HCT116 (cell line): ENCODE measurements at regions not wholly inside any gene's neighbourhood (a gene's known extent, or its start where the extent isn't known, plus 50 kb on each side); places are given as distances from the start of the nearest gene placed in this dataset.

ENCODE experiments used
- ATAC-seq: fragments of 200-7000 bp; cut with Tn5 transposase; 2 replicates; pipeline ENCODE4 v1.9.1; 2020; ENCODE audit warnings: mild to moderate bottlenecking, moderate library complexity
- BruUV-seq: library from RNA; stranded (reverse); fragments of 400-500 nt; replicated peaks from 2 replicates; lab custom pipeline; 2021; lab: Mats Ljungman, UMichigan
- CTCF ChIA-PET: fragments of 300-600 bp; sonication (Branson Sonifier 250); formaldehyde crosslinking; loops from one replicate; lab custom pipeline; 2021; ENCODE audit warnings: antibody characterized with exemption; lab: Charles Lee
- POLR2A ChIA-PET: fragments of 300-600, 350-600 bp; sonication (Branson Sonifier 250); formaldehyde crosslinking; loops from one replicate; lab custom pipeline; 2021; ENCODE audit warnings: antibody characterized with exemption; lab: Charles Lee
- RAD21 ChIA-PET, 2 experiments: fragments of 300-600 bp; sonication (Branson Sonifier 250); formaldehyde crosslinking; loops; one replicate each; lab custom pipeline; 2023; ENCODE audit warnings: low total read pairs in 2 of 2; ENCODE audit not compliant: uncharacterized antibody in 2 of 2, unreplicated experiment in 2 of 2, low non-redundant PET in 1 of 2; lab: Charles Lee
- DNase-seq: peaks from one replicate; pipeline ENCODE4 v3.0.0-alpha.2; 2010; ENCODE audit warnings: low read depth, low spot score
- H2AFZ ChIP-seq: fragments of 200-600 bp; shearing (Covaris generic), sonication (generic); 2 replicates; pipeline ENCODE4 v1.6.1; 2017; ENCODE audit warnings: low read depth, mixed run types, mixed read lengths, antibody characterized with exemption, low read length; ENCODE audit not compliant: poor library complexity, severe bottlenecking
- H3K27ac ChIP-seq: 2 replicates; pipeline ENCODE4 v1.5.1; 2012; ENCODE audit warnings: low read depth, low read length
- H3K27me3 ChIP-seq: fragments of 200-600 bp; sonication (generic); 2 replicates; pipeline ENCODE4 v1.6.1; 2016; ENCODE audit warnings: mixed run types, low read length, mixed read lengths; ENCODE audit not compliant: insufficient read depth
- H3K36me3 ChIP-seq, 2 experiments: fragments of 200-500 bp in 1 of 2; fragments of 200-600 bp in 1 of 2; sonication (Bioruptor generic) in 1 of 2; sonication (generic) in 1 of 2; 2 replicates each; pipeline versions ENCODE4 v1.5.1 to v1.6.1; 2014 to 2016; ENCODE audit warnings: low read length in 2 of 2, inconsistent platforms in 1 of 2, mixed read lengths in 1 of 2, mixed run types in 1 of 2; ENCODE audit not compliant: insufficient read depth in 2 of 2, control insufficient read depth in 1 of 2
- H3K4me1 ChIP-seq, 2 experiments: fragments of 200-600 bp in 1 of 2; sonication (generic) in 1 of 2; 2 replicates each; pipeline versions ENCODE4 v1.5.1 to v1.6.1; 2012 to 2017; ENCODE audit warnings: low read length in 2 of 2, inconsistent platforms in 1 of 2, mild to moderate bottlenecking in 1 of 2, mixed read lengths in 1 of 2, mixed run types in 1 of 2, moderate library complexity in 1 of 2; ENCODE audit not compliant: insufficient read depth in 2 of 2, control insufficient read depth in 1 of 2
- H3K4me2 ChIP-seq: fragments of 200-600 bp; sonication (generic); 2 replicates; pipeline ENCODE4 v1.6.1; 2017; ENCODE audit warnings: mixed run types, low read length, mixed read lengths
- H3K4me3 ChIP-seq, 2 experiments: fragments of 200-600 bp in 1 of 2; sonication (generic) in 1 of 2; replicated peaks in 1 of 2; 2 replicates each; pipeline ENCODE4 v1.5.1; 2011 to 2016; ENCODE audit warnings: low read length in 2 of 2, control low read depth in 1 of 2, low read depth in 1 of 2, mild to moderate bottlenecking in 1 of 2, mixed read lengths in 1 of 2, mixed run types in 1 of 2
- H3K79me2 ChIP-seq: fragments of 200-600 bp; sonication (generic); 2 replicates; pipeline ENCODE4 v1.6.1; 2017; ENCODE audit warnings: mild to moderate bottlenecking, mixed run types, low read length, moderate library complexity, mixed read lengths; ENCODE audit not compliant: insufficient read depth
- H3K9ac ChIP-seq: fragments of 200-600 bp; sonication (generic); 2 replicates; pipeline ENCODE4 v1.6.1; 2016; ENCODE audit warnings: low read length, mixed read lengths
- H3K9me2 ChIP-seq: fragments of 200-600 bp; sonication (generic), shearing (Covaris generic); 2 replicates; pipeline ENCODE4 v1.6.1; 2017; ENCODE audit warnings: mixed run types, mild to moderate bottlenecking, moderate library complexity; ENCODE audit not compliant: insufficient read depth
- H3K9me3 ChIP-seq, 2 experiments: fragments of 200-500 bp in 1 of 2; fragments of 200-600 bp in 1 of 2; sonication (Bioruptor generic) in 1 of 2; sonication (generic) in 1 of 2; 2 replicates each; pipeline ENCODE4 v1.6.1; 2014 to 2017; ENCODE audit warnings: low read length in 2 of 2, mixed read lengths in 2 of 2, inconsistent platforms in 1 of 2, low read depth in 1 of 2, mild to moderate bottlenecking in 1 of 2, mixed run types in 1 of 2, moderate library complexity in 1 of 2; ENCODE audit not compliant: control insufficient read depth in 1 of 2, insufficient read depth in 1 of 2
- H4K20me1 ChIP-seq: fragments of 200-600 bp; sonication (generic), shearing (Covaris generic); 2 replicates; pipeline ENCODE4 v1.6.1; 2017; ENCODE audit warnings: mixed run types, mild to moderate bottlenecking, moderate library complexity; ENCODE audit not compliant: insufficient read depth
- CEBPB ChIP-seq: IDR thresholded peaks from 2 replicates; pipeline ENCODE4 v1.6.1; 2012; ENCODE audit warnings: low read depth
- EGR1 ChIP-seq: IDR thresholded peaks from 2 replicates; pipeline ENCODE4 v1.6.1; 2012; ENCODE audit warnings: low read depth
- ELF1 ChIP-seq: IDR thresholded peaks from 2 replicates; pipeline ENCODE4 v1.6.1; 2012; ENCODE audit warnings: low read depth, borderline replicate concordance
- FOSL1 ChIP-seq: IDR thresholded peaks from 2 replicates; pipeline ENCODE4 v1.6.1; 2012; ENCODE audit warnings: low read depth
- JUND ChIP-seq: IDR thresholded peaks from 2 replicates; pipeline ENCODE4 v1.6.1; 2012
- MAX ChIP-seq: IDR thresholded peaks from 2 replicates; pipeline ENCODE4 v1.6.1; 2012
- POLR2AphosphoS5 ChIP-seq: IDR thresholded peaks from 2 replicates; pipeline ENCODE4 v1.6.1; 2011; ENCODE audit warnings: mild to moderate bottlenecking, low read depth, low read length, moderate library complexity
- RAD21 ChIP-seq: IDR thresholded peaks from 2 replicates; pipeline ENCODE4 v1.6.1; 2012; ENCODE audit warnings: low read depth, mild to moderate bottlenecking
- REST ChIP-seq: IDR thresholded peaks from 2 replicates; pipeline ENCODE4 v1.6.1; 2012; ENCODE audit warnings: low read depth
- SIN3A ChIP-seq: IDR thresholded peaks from 2 replicates; pipeline ENCODE4 v1.6.1; 2012; ENCODE audit warnings: low read depth
- SP1 ChIP-seq: IDR thresholded peaks from 2 replicates; pipeline ENCODE4 v1.6.1; 2012; ENCODE audit warnings: low read depth
- SRF ChIP-seq: IDR thresholded peaks from 2 replicates; pipeline ENCODE4 v1.6.1; 2012; ENCODE audit warnings: low read depth
- TCF7L2 ChIP-seq: IDR thresholded peaks from 2 replicates; pipeline ENCODE4 v1.7.0; 2011; ENCODE audit warnings: borderline replicate concordance, inconsistent platforms; ENCODE audit not compliant: insufficient read depth, insufficient read length; ENCODE audit errors: extremely low read depth
- YY1 ChIP-seq: IDR thresholded peaks from 2 replicates; pipeline ENCODE4 v1.6.1; 2011; ENCODE audit warnings: low read length, low read depth, moderate library complexity, mild to moderate bottlenecking; ENCODE audit not compliant: insufficient replicate concordance; ENCODE audit errors: extremely low read depth
- ZFX ChIP-seq: fragments of 450-650 bp; IDR thresholded peaks from 2 replicates; pipeline ENCODE4 v1.6.1; 2017
- ZNF274 ChIP-seq: fragments of 200-500 bp; sonication (Bioruptor generic); IDR thresholded peaks from 2 replicates; pipeline ENCODE4 v1.6.1; 2014; ENCODE audit warnings: mild to moderate bottlenecking, low read depth, low read length, inconsistent platforms
- intact Hi-C: fragments of 100-400 bp; cut with micrococcal nuclease; formaldehyde crosslinking; loops from 2 replicates; pipeline ENCODE4 v1.10.0; 2022
- TF ChIP-seq, protein P1 (sequence below): IDR thresholded peaks from 2 replicates; pipeline ENCODE4 v1.6.1; 2011; ENCODE audit warnings: mild to moderate bottlenecking, low read length, moderate library complexity; ENCODE audit not compliant: insufficient replicate concordance; ENCODE audit errors: extremely low read depth

GRCh38 chr2:240229005-240229404, 88.5 kb upstream of the OTOS start:
- no peaks in the 10 kb centered on the region for H3K79me2 ChIP-seq
- no peaks in the 10 kb centered on the region for H3K27me3 ChIP-seq
- H3K9ac ChIP-seq: no peak overlapping the region
- ChIA-PET RAD21 (no interaction called here), CTCF (interaction anchor here (1.1 kb wide), 1 partner anchor 207 kb away, joined by 3 read pairs; no protein-coding TSS in a partner anchor), POLR2A (no interaction called here)
- H3K4me1 ChIP-seq: peaks cover 2 to 16% of the 10 kb centered on the region in 2 experiments; a peak in 3 of 4 replicates
- ATAC-seq (no peak), DNase-seq (no peak)
- H3K27ac ChIP-seq: no peak overlapping the region
- H2AFZ ChIP-seq: no peak overlapping the region
- no peak overlapping the region for H3K4me2 ChIP-seq
- no peaks in the 10 kb centered on the region for H3K9me2 ChIP-seq
- BruUV-seq: no TSS peak
- H3K36me3 ChIP-seq: no peaks in the 10 kb centered on the region
- H3K9me3 ChIP-seq: no peaks in the 10 kb centered on the region
- H4K20me1 ChIP-seq: no peaks in the 10 kb centered on the region
- no peak overlapping the region for H3K4me3 ChIP-seq
- intact Hi-C loops: no loop called here
- TF ChIP-seq POLR2AphosphoS5: no peak
- no peak for TF ChIP-seq TCF7L2
- TF ChIP-seq EGR1: no peak
- TF ChIP-seq, protein P1, sequence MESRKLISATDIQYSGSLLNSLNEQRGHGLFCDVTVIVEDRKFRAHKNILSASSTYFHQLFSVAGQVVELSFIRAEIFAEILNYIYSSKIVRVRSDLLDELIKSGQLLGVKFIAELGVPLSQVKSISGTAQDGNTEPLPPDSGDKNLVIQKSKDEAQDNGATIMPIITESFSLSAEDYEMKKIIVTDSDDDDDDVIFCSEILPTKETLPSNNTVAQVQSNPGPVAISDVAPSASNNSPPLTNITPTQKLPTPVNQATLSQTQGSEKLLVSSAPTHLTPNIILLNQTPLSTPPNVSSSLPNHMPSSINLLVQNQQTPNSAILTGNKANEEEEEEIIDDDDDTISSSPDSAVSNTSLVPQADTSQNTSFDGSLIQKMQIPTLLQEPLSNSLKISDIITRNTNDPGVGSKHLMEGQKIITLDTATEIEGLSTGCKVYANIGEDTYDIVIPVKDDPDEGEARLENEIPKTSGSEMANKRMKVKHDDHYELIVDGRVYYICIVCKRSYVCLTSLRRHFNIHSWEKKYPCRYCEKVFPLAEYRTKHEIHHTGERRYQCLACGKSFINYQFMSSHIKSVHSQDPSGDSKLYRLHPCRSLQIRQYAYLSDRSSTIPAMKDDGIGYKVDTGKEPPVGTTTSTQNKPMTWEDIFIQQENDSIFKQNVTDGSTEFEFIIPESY: no peak
- no peak for TF ChIP-seq ZNF274
- no peak for TF ChIP-seq REST
- TF ChIP-seq YY1: no peak
- no peak for TF ChIP-seq SRF
- no peak for TF ChIP-seq RAD21
- no peak for TF ChIP-seq ZFX
- TF ChIP-seq JUND: no peak
- no peak for TF ChIP-seq MAX
- TF ChIP-seq SP1: no peak
- TF ChIP-seq ELF1: no peak
- no peak for TF ChIP-seq FOSL1
- TF ChIP-seq CEBPB: no peak
- TF ChIP-seq SIN3A: no peak
